H1 (cell line): ENCODE measurements at regions not wholly inside any gene's neighbourhood (a gene's known extent, or its start where the extent isn't known, plus 50 kb on each side); places are given as distances from the start of the nearest gene placed in this dataset.

Experiments used
- CTCF ChIA-PET: fragments of 300-600 bp; sonication (Branson Sonifier 250); formaldehyde crosslinking; loops from one replicate; lab custom pipeline; 2021; ENCODE audit not compliant: partially characterized antibody; lab: Charles Lee
- POLR2A ChIA-PET: fragments of 300-600 bp; sonication (Branson Sonifier 250); formaldehyde crosslinking; loops from one replicate; lab custom pipeline; 2021; ENCODE audit warnings: inconsistent platforms; ENCODE audit not compliant: partially characterized antibody; lab: Charles Lee
- DNase-seq, 2 experiments: peaks; one replicate each; pipeline versions ENCODE4 v3.0.0 to v3.0.0-alpha.2; 2010 to 2022; ENCODE audit warnings: low spot score in 2 of 2, low read depth in 1 of 2, mixed read lengths in 1 of 2
- FAIRE-seq: peaks from 2 replicates; lab custom pipeline; 2011; peaks lifted over from hg19 to GRCh38; lab: Jason Lieb, UNC
- H2AFZ ChIP-seq: 2 replicates; pipeline ENCODE4 v1.8.1; 2012; ENCODE audit warnings: low read length, inconsistent platforms
- H2AK5ac ChIP-seq: 2 replicates; pipeline ENCODE4 v1.6.1; 2013; ENCODE audit warnings: low read depth, low read length
- H2BK120ac ChIP-seq: replicated peaks from 2 replicates; pipeline ENCODE3; 2013; ENCODE audit warnings: low read depth, low read length, inconsistent platforms
- H2BK12ac ChIP-seq: 2 replicates; pipeline ENCODE4 v1.6.1; 2013; ENCODE audit warnings: low read depth, low read length
- H2BK15ac ChIP-seq: 2 replicates; pipeline ENCODE4 v1.6.1; 2013; ENCODE audit warnings: low read length
- H2BK20ac ChIP-seq: 2 replicates; pipeline ENCODE4 v1.6.1; 2013; ENCODE audit warnings: low read length
- H2BK5ac ChIP-seq: 2 replicates; pipeline ENCODE4 v1.6.1; 2013; ENCODE audit warnings: low read depth, low read length
- H3K14ac ChIP-seq: 2 replicates; pipeline ENCODE4 v1.6.1; 2013; ENCODE audit warnings: inconsistent platforms; ENCODE audit not compliant: insufficient read length
- H3K18ac ChIP-seq: 2 replicates; pipeline ENCODE4 v1.6.1; 2013; ENCODE audit warnings: low read length; ENCODE audit errors: extremely low read depth
- H3K23ac ChIP-seq: 2 replicates; pipeline ENCODE4 v1.6.1; 2013; ENCODE audit warnings: inconsistent platforms; ENCODE audit not compliant: insufficient read length
- H3K23me2 ChIP-seq: 2 replicates; pipeline ENCODE4 v1.6.1; 2013; ENCODE audit warnings: low read depth, low read length
- H3K27ac ChIP-seq: 2 replicates; pipeline ENCODE4 v1.6.1; 2011; ENCODE audit warnings: low read depth, low read length, inconsistent platforms
- H3K27me3 ChIP-seq, 4 experiments: replicated peaks in 1 of 4; 1 replicate in 1 of 4; 2 replicates in 3 of 4; pipeline versions ENCODE4 v1.6.1 to v1.8.1; 2011 to 2013; ENCODE audit warnings: low read length in 3 of 4, mild to moderate bottlenecking in 3 of 4, inconsistent platforms in 2 of 4, mixed read lengths in 2 of 4, moderate library complexity in 1 of 4; ENCODE audit not compliant: control insufficient read depth in 3 of 4, insufficient read depth in 3 of 4; ENCODE audit errors: extremely low read depth in 1 of 4
- H3K36me3 ChIP-seq, 4 experiments: 2 replicates each; pipeline versions ENCODE4 v1.6.1 to v1.8.1; 2011 to 2013; ENCODE audit warnings: mild to moderate bottlenecking in 4 of 4, low read length in 3 of 4, moderate library complexity in 2 of 4, control low read depth in 1 of 4, inconsistent platforms in 1 of 4; ENCODE audit not compliant: insufficient read depth in 4 of 4, control insufficient read depth in 2 of 4
- H3K4ac ChIP-seq: replicated peaks from 2 replicates; pipeline ENCODE3; 2013; ENCODE audit warnings: low read length, low read depth, mixed read lengths, inconsistent platforms; ENCODE audit not compliant: insufficient read length
- H3K4me1 ChIP-seq, 4 experiments: replicated peaks in 1 of 4; 1 replicate in 1 of 4; 2 replicates in 3 of 4; pipeline versions ENCODE4 v1.6.1 to v1.8.1; 2011 to 2013; ENCODE audit warnings: low read length in 3 of 4, inconsistent platforms in 2 of 4, mixed read lengths in 1 of 4; ENCODE audit not compliant: insufficient read depth in 4 of 4, control insufficient read depth in 3 of 4
- H3K4me2 ChIP-seq, 2 experiments: 2 replicates each; pipeline versions ENCODE4 v1.6.1 to v1.8.1; 2011 to 2013; ENCODE audit warnings: low read depth in 2 of 2, low read length in 2 of 2, control low read depth in 1 of 2, inconsistent platforms in 1 of 2, mild to moderate bottlenecking in 1 of 2; ENCODE audit not compliant: insufficient read depth in 1 of 2
- H3K4me3 ChIP-seq, 4 experiments: fragments of 200-600, 300-600 bp in 1 of 4; sonication (generic), shearing (Covaris generic), sonication (Bioruptor Twin) in 1 of 4; 2 replicates each; pipeline versions ENCODE4 v1.5.1 to v1.8.1; 2011 to 2016; ENCODE audit warnings: low read length in 4 of 4, low read depth in 3 of 4, control low read depth in 2 of 4, inconsistent platforms in 2 of 4, mild to moderate bottlenecking in 2 of 4, mixed read lengths in 1 of 4, moderate library complexity in 1 of 4; ENCODE audit not compliant: insufficient read depth in 2 of 4; ENCODE audit errors: extremely low read depth in 1 of 4
- H3K56ac ChIP-seq: replicated peaks from 2 replicates; pipeline ENCODE3; 2013; ENCODE audit warnings: low read depth, mild to moderate bottlenecking, mixed read lengths, low read length, inconsistent platforms; ENCODE audit not compliant: insufficient read length
- H3K79me1 ChIP-seq: 2 replicates; pipeline ENCODE4 v1.6.1; 2013; ENCODE audit warnings: low read depth, low read length, control low read depth
- H3K79me2 ChIP-seq, 2 experiments: 2 replicates each; pipeline versions ENCODE4 v1.6.1 to v1.8.1; 2012 to 2013; ENCODE audit warnings: low read length in 2 of 2, mild to moderate bottlenecking in 2 of 2, inconsistent platforms in 1 of 2; ENCODE audit not compliant: insufficient read depth in 2 of 2, control insufficient read depth in 1 of 2
- H3K9ac ChIP-seq, 4 experiments: replicated peaks in 1 of 4; 1 replicate in 1 of 4; 2 replicates in 3 of 4; pipeline versions ENCODE4 v1.6.1 to v1.8.1; 2011 to 2013; ENCODE audit warnings: low read depth in 3 of 4, low read length in 3 of 4, control low read depth in 2 of 4, mild to moderate bottlenecking in 2 of 4, moderate library complexity in 2 of 4, inconsistent platforms in 1 of 4; ENCODE audit errors: extremely low read depth in 1 of 4
- H3K9me3 ChIP-seq, 2 experiments: 2 replicates each; pipeline versions ENCODE4 v1.6.1 to v1.8.1; 2012 to 2013; ENCODE audit warnings: mild to moderate bottlenecking in 2 of 2, moderate library complexity in 2 of 2, control low read depth in 1 of 2, inconsistent platforms in 1 of 2, low read depth in 1 of 2, low read length in 1 of 2, mixed read lengths in 1 of 2; ENCODE audit not compliant: insufficient read depth in 2 of 2
- H4K20me1 ChIP-seq, 2 experiments: replicated peaks in 1 of 2; 2 replicates each; pipeline versions ENCODE3 to v1.8.1; 2011 to 2013; ENCODE audit warnings: inconsistent platforms in 2 of 2, low read length in 2 of 2, mild to moderate bottlenecking in 1 of 2; ENCODE audit not compliant: insufficient read depth in 2 of 2, control insufficient read depth in 1 of 2
- H4K5ac ChIP-seq: 2 replicates; pipeline ENCODE4 v1.6.1; 2013; ENCODE audit warnings: low read length, low read depth, mixed read lengths, inconsistent platforms; ENCODE audit not compliant: insufficient read length
- H4K8ac ChIP-seq: 2 replicates; pipeline ENCODE4 v1.8.0; 2013; ENCODE audit warnings: mild to moderate bottlenecking, moderate library complexity, low read length, inconsistent platforms; ENCODE audit not compliant: insufficient read depth; ENCODE audit errors: extremely low read depth
- H4K91ac ChIP-seq: replicated peaks from 2 replicates; pipeline ENCODE3; 2013; ENCODE audit warnings: low read length, mixed read lengths, inconsistent platforms; ENCODE audit not compliant: insufficient read length
- BCL11A ChIP-seq, 2 experiments: IDR thresholded peaks; one replicate each; pipeline ENCODE4 v1.6.1; 2011; ENCODE audit warnings: low read depth in 2 of 2, low read length in 2 of 2, mild to moderate bottlenecking in 2 of 2
- BRCA1 ChIP-seq: IDR thresholded peaks from 2 replicates; pipeline ENCODE4 v1.6.1; 2012; ENCODE audit warnings: low read depth, low read length, improper control_type of control experiment
- CREB1 ChIP-seq: IDR thresholded peaks from 2 replicates; pipeline ENCODE4 v1.6.1; 2012; ENCODE audit warnings: inconsistent platforms
- HDAC6 ChIP-seq: IDR thresholded peaks from one replicate; pipeline ENCODE4 v1.7.1; 2012; ENCODE audit warnings: low read depth, mild to moderate bottlenecking, inconsistent platforms, low read length, moderate library complexity
- JUN ChIP-seq: IDR thresholded peaks from 2 replicates; pipeline ENCODE4 v1.6.1; 2011; ENCODE audit warnings: low read depth, mild to moderate bottlenecking, improper control_type of control experiment, low read length
- NRF1 ChIP-seq: IDR thresholded peaks from 2 replicates; pipeline ENCODE4 v1.6.1; 2011; ENCODE audit warnings: mild to moderate bottlenecking, low read depth, low read length, improper control_type of control experiment
- RFX5 ChIP-seq: IDR thresholded peaks from 2 replicates; pipeline ENCODE4 v1.6.1; 2011; ENCODE audit warnings: low read depth, low read length, improper control_type of control experiment, borderline replicate concordance
- SUZ12 ChIP-seq: fragments of 200-600 bp; sonication (generic); IDR thresholded peaks from 2 replicates; pipeline ENCODE4 v1.6.1; 2012; ENCODE audit warnings: mild to moderate bottlenecking, inconsistent platforms, low read length, moderate library complexity, mixed read lengths
- ZNF274 ChIP-seq: IDR thresholded peaks from 2 replicates; pipeline ENCODE4 v1.7.0; 2012; ENCODE audit warnings: low read length, borderline replicate concordance; ENCODE audit errors: extremely low read depth
- WGBS, 2 experiments: shearing (Covaris generic) in 1 of 2; methylation state at CpG; one replicate each; pipeline versions ENCODE4 v1.1.6 to v1.1.7; 2013 to 2015; ENCODE audit warnings: low lambda C conversion rate in 2 of 2, mixed read lengths in 2 of 2, inconsistent platforms in 1 of 2, low coverage in 1 of 2, missing lambda C conversion rate in 1 of 2; ENCODE audit not compliant: insufficient replicate concordance in 2 of 2, insufficient coverage in 1 of 2, insufficient read length in 1 of 2; ENCODE audit errors: extremely low coverage in 1 of 2, missing lambda C conversion rate in 1 of 2; 5-methylcytosine and 5-hydroxymethylcytosine counted together
- TF ChIP-seq, protein P1 (sequence below): IDR thresholded peaks from 2 replicates; pipeline ENCODE4 v1.6.1; 2011; ENCODE audit warnings: low read depth, mild to moderate bottlenecking, low read length; ENCODE audit not compliant: insufficient read depth

DNA sequence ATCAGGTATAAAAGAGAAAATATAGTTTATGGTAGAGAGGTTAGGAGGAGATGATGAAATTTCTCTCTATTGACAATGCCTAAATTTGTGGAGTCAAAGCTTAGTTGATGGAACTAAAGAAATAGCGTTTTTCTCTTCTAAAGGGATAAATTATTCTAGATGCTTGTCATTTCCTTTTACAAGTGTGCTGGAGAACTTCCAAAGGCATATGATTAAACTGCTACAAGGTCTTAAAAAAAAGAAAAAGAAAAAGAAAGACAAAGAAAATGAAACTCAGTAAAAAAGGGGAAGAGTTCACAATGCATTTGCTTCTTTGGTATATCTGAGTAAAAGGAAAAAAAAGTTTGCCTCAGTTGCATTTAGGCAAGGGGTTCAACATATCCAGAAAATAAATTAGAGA is 499.8 kb upstream of the PTCHD4 start:
- Histone ChIP-seq H3K56ac (no peak overlapping the region), H4K8ac (no peak overlapping the region), H3K27me3 (peaks cover 0 to under 1% (median 0%) of the 10 kb centered on the region in 4 experiments; a peak in 1 of 7 replicates), H2AK5ac (no peak overlapping the region), H3K4ac (no peak overlapping the region)
- no peak for FAIRE-seq
- WGBS, 2 experiments = 100% methylated on average over 1 of the region's 1 CpG; no CpG with 5 or more reads in 1 of the 2 experiments
- no peak for TF ChIP-seq BCL11A (IDR thresholded peaks at IDR 0.05; ENCODE audit: low read depth in 2 of 2, low read length in 2 of 2)
- no peak for TF ChIP-seq RFX5
- TF ChIP-seq, protein P1, sequence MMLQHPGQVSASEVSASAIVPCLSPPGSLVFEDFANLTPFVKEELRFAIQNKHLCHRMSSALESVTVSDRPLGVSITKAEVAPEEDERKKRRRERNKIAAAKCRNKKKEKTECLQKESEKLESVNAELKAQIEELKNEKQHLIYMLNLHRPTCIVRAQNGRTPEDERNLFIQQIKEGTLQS = no peak
- TF ChIP-seq ZNF274 = no peak
- no peak for TF ChIP-seq JUN
- no peak for TF ChIP-seq BRCA1
- TF ChIP-seq NRF1 = no peak
- TF ChIP-seq CREB1 = no peak
- no peak for TF ChIP-seq SUZ12
- no peak for TF ChIP-seq HDAC6
- TF ChIP-seq, all 59 proteins: peak for 0
- no peak overlapping the region for H3K27ac ChIP-seq
- no peak overlapping the region for H3K9ac ChIP-seq
- H3K4me3 ChIP-seq = no peak overlapping the region
- no peak overlapping the region for H3K14ac ChIP-seq
- H2BK120ac ChIP-seq = no peak overlapping the region
- H2BK5ac ChIP-seq = no peak overlapping the region
- H3K79me2 ChIP-seq = no peaks in the 10 kb centered on the region
- POLR2A ChIA-PET = no interaction called here
- no peak overlapping the region for H3K18ac ChIP-seq
- no peak overlapping the region for H2AFZ ChIP-seq
- no peak overlapping the region for H2BK20ac ChIP-seq
- H3K4me2 ChIP-seq = no peak overlapping the region
- H4K91ac ChIP-seq = no peak overlapping the region
- no peak for DNase-seq
- no peaks in the 10 kb centered on the region for H4K20me1 ChIP-seq
- H2BK12ac ChIP-seq = no peak overlapping the region
- no peaks in the 10 kb centered on the region for H3K4me1 ChIP-seq
- H3K23ac ChIP-seq = no peak overlapping the region
- no peak overlapping the region for H2BK15ac ChIP-seq
- H4K5ac ChIP-seq = no peak overlapping the region
- no peaks in the 10 kb centered on the region for H3K36me3 ChIP-seq
- no peaks in the 10 kb centered on the region for H3K9me3 ChIP-seq
- H3K23me2 ChIP-seq = no peaks in the 10 kb centered on the region
- CTCF ChIA-PET = no interaction called here
- H3K79me1 ChIP-seq = no peaks in the 10 kb centered on the region
